ENCODE measurements at regions not wholly inside any gene's neighbourhood (a gene's known extent, or its start where the extent isn't known, plus 50 kb on each side); places are given as distances from the start of the nearest gene placed in this dataset.

DNA sequence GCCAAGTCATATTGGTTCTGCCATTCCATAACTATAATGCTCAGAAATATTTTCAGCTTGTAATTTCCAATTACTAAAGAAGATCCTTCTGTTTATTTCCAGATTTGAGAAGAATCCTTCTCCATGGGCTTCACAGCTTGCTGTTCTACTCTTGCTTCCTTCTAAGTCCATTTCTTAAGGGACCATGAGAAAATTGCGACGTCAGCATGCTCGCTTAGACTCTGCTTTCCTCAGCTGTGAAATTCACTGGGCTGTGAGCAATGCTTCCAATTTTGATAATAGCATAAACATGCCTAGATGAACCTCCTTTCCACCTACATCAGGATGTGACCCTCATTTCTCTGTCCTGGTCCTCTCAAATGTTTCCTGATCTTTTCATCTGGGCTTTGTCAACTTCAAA lies 145.3 kb upstream of the CDH20 start:
- no peak overlapping the region for H3K27ac Mint-ChIP-seq
- Histone ChIP-seq H3K9me3 (ENCODE audit: control insufficient read depth, low read depth, low read length) (no peaks in the 10 kb centered on the region), H4K8ac (replicated peaks; ENCODE audit: insufficient read length, low read depth, low read length) (no peak overlapping the region), H4K5ac (ENCODE audit: insufficient read length, low read depth, low read length) (no peak overlapping the region), H4K20me1 (ENCODE audit: control insufficient read depth, insufficient read depth, insufficient read length) (no peaks in the 10 kb centered on the region), H3K27me3 (ENCODE audit: insufficient read depth, low read length) (no peaks in the 10 kb centered on the region), H3K4me2 (ENCODE audit: insufficient read depth, insufficient read length, low read length) (no peak overlapping the region), H2AK5ac (ENCODE audit: insufficient read length, low read length) (no peak overlapping the region), H2BK20ac (ENCODE audit: low read depth, low read length, poor library complexity, severe bottlenecking) (no peak overlapping the region), H4K91ac (ENCODE audit: insufficient read length, low read depth, low read length) (no peak overlapping the region), H3K27ac (ENCODE audit: insufficient read length, low read depth, low read length) (no peak overlapping the region), H3K23me2 (ENCODE audit: insufficient read length, low read depth, low read length, poor library complexity, severe bottlenecking) (no peaks in the 10 kb centered on the region), H3T11ph (ENCODE audit: low read length) (no peak overlapping the region), H3K9ac (ENCODE audit: extremely low read depth, insufficient read length, low read length) (no peak overlapping the region), H2BK15ac (ENCODE audit: low read depth, low read length) (no peak overlapping the region), H3K14ac (ENCODE audit: insufficient read depth, low read length) (no peak overlapping the region), H3K79me2 (ENCODE audit: insufficient read depth, low read length) (no peaks in the 10 kb centered on the region), H3K56ac (ENCODE audit: insufficient read length, low read depth, low read length) (no peak overlapping the region), H2AFZ (ENCODE audit: low read length) (no peak overlapping the region), H3K4me1 (ENCODE audit: insufficient read depth, low read length) (no peaks in the 10 kb centered on the region), H2BK12ac (ENCODE audit: insufficient read length, low read depth, low read length) (no peak overlapping the region), H3K4ac (ENCODE audit: low read depth, low read length) (no peak overlapping the region), H2BK5ac (ENCODE audit: insufficient read length, low read length) (no peak overlapping the region), H2BK120ac (ENCODE audit: low read depth, low read length, poor library complexity, severe bottlenecking) (no peak overlapping the region), H3K18ac (ENCODE audit: insufficient read length, low read depth, low read length) (no peak overlapping the region), H3K23ac (ENCODE audit: insufficient read length, low read depth, low read length) (no peak overlapping the region), H3K79me1 (ENCODE audit: insufficient read depth, low read depth, low read length, poor library complexity, severe bottlenecking) (no peaks in the 10 kb centered on the region)
- H3K27me3 Mint-ChIP-seq (ENCODE audit: low read depth), result no peaks in the 10 kb centered on the region
- DNase-seq, result no peak
- WGBS (ENCODE audit: extremely low coverage, insufficient read length, low lambda C conversion rate), result no CpG with 5 or more reads among the region's 3 CpGs
- TF ChIP-seq, protein P1, sequence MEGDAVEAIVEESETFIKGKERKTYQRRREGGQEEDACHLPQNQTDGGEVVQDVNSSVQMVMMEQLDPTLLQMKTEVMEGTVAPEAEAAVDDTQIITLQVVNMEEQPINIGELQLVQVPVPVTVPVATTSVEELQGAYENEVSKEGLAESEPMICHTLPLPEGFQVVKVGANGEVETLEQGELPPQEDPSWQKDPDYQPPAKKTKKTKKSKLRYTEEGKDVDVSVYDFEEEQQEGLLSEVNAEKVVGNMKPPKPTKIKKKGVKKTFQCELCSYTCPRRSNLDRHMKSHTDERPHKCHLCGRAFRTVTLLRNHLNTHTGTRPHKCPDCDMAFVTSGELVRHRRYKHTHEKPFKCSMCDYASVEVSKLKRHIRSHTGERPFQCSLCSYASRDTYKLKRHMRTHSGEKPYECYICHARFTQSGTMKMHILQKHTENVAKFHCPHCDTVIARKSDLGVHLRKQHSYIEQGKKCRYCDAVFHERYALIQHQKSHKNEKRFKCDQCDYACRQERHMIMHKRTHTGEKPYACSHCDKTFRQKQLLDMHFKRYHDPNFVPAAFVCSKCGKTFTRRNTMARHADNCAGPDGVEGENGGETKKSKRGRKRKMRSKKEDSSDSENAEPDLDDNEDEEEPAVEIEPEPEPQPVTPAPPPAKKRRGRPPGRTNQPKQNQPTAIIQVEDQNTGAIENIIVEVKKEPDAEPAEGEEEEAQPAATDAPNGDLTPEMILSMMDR (conservative IDR thresholded peaks at IDR 0.05), result no peak
- H3K36me3 Mint-ChIP-seq (ENCODE audit: insufficient read depth in 1 of 3, low read depth in 3 of 3), result no peaks in the 10 kb centered on the region
- H3K4me1 Mint-ChIP-seq, result no peaks in the 10 kb centered on the region
- H3K9me3 Mint-ChIP-seq, result no peaks in the 10 kb centered on the region
- H3K4me3 Mint-ChIP-seq, result no peak overlapping the region
